K562 (cell line): ENCODE measurements at regions not wholly inside any gene's neighbourhood (a gene's known extent, or its start where the extent isn't known, plus 50 kb on each side); places are given as distances from the start of the nearest gene placed in this dataset.

Experiments
- MAZ ChIP-seq, 2 experiments: fragments of 450-650 bp in 1 of 2; sonication (generic) in 1 of 2; formaldehyde crosslinking; IDR thresholded peaks in 1 of 2; conservative IDR thresholded peaks in 1 of 2; 2 replicates each; pipeline versions ENCODE4 v1.4.0 to v1.5.0; 2020; ENCODE audit warnings: mild to moderate bottlenecking in 1 of 2, missing genetic modification reagents in 1 of 2
- NR3C1 ChIP-seq: sonication (generic); formaldehyde crosslinking; IDR thresholded peaks from 2 replicates; pipeline ENCODE4 v1.8.1; 2022; ENCODE audit warnings: missing genetic modification reagents
- NUFIP1 ChIP-seq: fragments of 450-650 bp; IDR thresholded peaks from 2 replicates; pipeline ENCODE4 v1.6.1; 2018; ENCODE audit not compliant: partially characterized antibody
- POLR2AphosphoS5 ChIP-seq: IDR thresholded peaks from 2 replicates; pipeline ENCODE4 v1.6.1; 2011; ENCODE audit warnings: mild to moderate bottlenecking, low read depth, low read length, moderate library complexity; ENCODE audit not compliant: control insufficient read depth, insufficient read depth
- SP1 ChIP-seq: sonication (generic); formaldehyde crosslinking; IDR thresholded peaks from 2 replicates; pipeline ENCODE4 v1.8.1; 2022; ENCODE audit warnings: mild to moderate bottlenecking, missing genetic modification reagents
- ZNF778 ChIP-seq: fragments of 450-650 bp; formaldehyde crosslinking; IDR thresholded peaks from 2 replicates; pipeline ENCODE4 v1.4.0; 2020; ENCODE audit warnings: mild to moderate bottlenecking, moderate library complexity
- TF ChIP-seq, protein P1 (sequence below): fragments of 450-650 bp; formaldehyde crosslinking; IDR thresholded peaks from 2 replicates; pipeline ENCODE4 v1.4.0; 2020; ENCODE audit warnings: mild to moderate bottlenecking, mixed read lengths
- TF ChIP-seq, protein P2 (sequence below): sonication (generic); formaldehyde crosslinking; IDR thresholded peaks from 2 replicates; pipeline ENCODE4 v1.8.0; 2022; ENCODE audit warnings: missing genetic modification reagents, mild to moderate bottlenecking, borderline replicate concordance

DNA sequence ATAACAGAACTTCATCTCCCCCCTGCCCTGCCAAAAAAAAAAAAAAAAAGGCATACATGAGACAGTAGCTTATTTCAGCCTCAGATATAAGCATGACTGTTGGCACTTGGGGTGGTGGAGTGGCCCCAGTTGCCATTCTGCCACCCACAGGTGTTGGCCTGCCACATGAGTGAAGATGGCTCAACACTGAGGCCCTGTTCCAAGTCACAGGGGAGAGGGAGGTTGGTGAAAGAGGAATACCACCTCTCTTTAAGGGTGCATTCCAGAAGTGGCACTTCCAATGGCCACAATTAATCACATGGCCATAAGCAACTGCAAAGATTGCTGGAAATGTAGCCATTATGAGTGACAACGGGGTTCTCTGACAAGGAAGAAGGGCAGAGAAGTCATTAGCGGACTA lies 61.9 kb upstream of the JARID2 start:
- TF ChIP-seq, protein P1, sequence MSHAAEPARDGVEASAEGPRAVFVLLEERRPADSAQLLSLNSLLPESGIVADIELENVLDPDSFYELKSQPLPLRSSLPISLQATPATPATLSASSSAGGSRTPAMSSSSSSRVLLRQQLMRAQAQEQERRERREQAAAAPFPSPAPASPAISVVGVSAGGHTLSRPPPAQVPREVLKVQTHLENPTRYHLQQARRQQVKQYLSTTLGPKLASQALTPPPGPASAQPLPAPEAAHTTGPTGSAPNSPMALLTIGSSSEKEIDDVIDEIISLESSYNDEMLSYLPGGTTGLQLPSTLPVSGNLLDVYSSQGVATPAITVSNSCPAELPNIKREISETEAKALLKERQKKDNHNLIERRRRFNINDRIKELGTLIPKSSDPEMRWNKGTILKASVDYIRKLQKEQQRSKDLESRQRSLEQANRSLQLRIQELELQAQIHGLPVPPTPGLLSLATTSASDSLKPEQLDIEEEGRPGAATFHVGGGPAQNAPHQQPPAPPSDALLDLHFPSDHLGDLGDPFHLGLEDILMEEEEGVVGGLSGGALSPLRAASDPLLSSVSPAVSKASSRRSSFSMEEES (CRISPR knock-in tag), result no peak
- no peak for TF ChIP-seq MAZ (CRISPR knock-in tag; conservative IDR thresholded peaks at IDR 0.05 in 1 of 2, IDR thresholded peaks at IDR 0.05 in 1 of 2)
- TF ChIP-seq NUFIP1, result no peak
- TF ChIP-seq POLR2AphosphoS5, result no peak
- TF ChIP-seq, protein P2, sequence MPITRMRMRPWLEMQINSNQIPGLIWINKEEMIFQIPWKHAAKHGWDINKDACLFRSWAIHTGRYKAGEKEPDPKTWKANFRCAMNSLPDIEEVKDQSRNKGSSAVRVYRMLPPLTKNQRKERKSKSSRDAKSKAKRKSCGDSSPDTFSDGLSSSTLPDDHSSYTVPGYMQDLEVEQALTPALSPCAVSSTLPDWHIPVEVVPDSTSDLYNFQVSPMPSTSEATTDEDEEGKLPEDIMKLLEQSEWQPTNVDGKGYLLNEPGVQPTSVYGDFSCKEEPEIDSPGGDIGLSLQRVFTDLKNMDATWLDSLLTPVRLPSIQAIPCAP (CRISPR knock-in tag), result no peak
- no peak for TF ChIP-seq NR3C1 (CRISPR knock-in tag)
- no peak for TF ChIP-seq ZNF778 (CRISPR knock-in tag)
- TF ChIP-seq SP1 (CRISPR knock-in tag), result no peak
